AG09309 (cell line): ENCODE measurements at regions not wholly inside any gene's neighbourhood (a gene's known extent, or its start where the extent isn't known, plus 50 kb on each side); places are given as distances from the start of the nearest gene placed in this dataset.

Source experiments
- DNase-seq: peaks from one replicate; pipeline ENCODE4 v3.0.0-alpha.2; 2010; ENCODE audit warnings: low read depth
- H3K4me3 ChIP-seq: 2 replicates; pipeline ENCODE4 v1.5.1; 2011; ENCODE audit warnings: mild to moderate bottlenecking, low read depth, low read length, moderate library complexity; ENCODE audit not compliant: control insufficient read depth
- TF ChIP-seq, protein P1 (sequence below): IDR thresholded peaks from 2 replicates; pipeline ENCODE4 v1.5.1; 2011; ENCODE audit warnings: mild to moderate bottlenecking, low read depth, low read length, inconsistent platforms; ENCODE audit not compliant: insufficient read depth, control insufficient read depth; ENCODE audit errors: missing control alignments

DNA sequence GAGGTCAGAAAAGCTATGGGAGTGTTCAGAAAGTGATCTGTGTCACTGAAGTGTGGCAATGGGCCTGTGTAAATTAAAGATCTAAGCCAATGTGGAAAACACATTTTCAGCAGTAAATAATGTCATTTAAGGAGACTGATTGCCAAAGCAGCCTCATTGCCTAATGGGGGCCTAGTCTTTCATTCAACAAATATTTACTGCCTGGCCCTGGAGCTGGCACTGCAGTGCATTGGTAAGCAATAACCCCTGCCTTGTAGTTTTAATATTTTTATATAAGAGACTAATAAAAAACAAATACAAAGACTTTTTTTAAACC lies 326.6 kb downstream of the BTG1 start:
- TF ChIP-seq, protein P1, sequence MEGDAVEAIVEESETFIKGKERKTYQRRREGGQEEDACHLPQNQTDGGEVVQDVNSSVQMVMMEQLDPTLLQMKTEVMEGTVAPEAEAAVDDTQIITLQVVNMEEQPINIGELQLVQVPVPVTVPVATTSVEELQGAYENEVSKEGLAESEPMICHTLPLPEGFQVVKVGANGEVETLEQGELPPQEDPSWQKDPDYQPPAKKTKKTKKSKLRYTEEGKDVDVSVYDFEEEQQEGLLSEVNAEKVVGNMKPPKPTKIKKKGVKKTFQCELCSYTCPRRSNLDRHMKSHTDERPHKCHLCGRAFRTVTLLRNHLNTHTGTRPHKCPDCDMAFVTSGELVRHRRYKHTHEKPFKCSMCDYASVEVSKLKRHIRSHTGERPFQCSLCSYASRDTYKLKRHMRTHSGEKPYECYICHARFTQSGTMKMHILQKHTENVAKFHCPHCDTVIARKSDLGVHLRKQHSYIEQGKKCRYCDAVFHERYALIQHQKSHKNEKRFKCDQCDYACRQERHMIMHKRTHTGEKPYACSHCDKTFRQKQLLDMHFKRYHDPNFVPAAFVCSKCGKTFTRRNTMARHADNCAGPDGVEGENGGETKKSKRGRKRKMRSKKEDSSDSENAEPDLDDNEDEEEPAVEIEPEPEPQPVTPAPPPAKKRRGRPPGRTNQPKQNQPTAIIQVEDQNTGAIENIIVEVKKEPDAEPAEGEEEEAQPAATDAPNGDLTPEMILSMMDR = no peak
- no peak for DNase-seq
- no peak overlapping the region for H3K4me3 ChIP-seq

DNA sequence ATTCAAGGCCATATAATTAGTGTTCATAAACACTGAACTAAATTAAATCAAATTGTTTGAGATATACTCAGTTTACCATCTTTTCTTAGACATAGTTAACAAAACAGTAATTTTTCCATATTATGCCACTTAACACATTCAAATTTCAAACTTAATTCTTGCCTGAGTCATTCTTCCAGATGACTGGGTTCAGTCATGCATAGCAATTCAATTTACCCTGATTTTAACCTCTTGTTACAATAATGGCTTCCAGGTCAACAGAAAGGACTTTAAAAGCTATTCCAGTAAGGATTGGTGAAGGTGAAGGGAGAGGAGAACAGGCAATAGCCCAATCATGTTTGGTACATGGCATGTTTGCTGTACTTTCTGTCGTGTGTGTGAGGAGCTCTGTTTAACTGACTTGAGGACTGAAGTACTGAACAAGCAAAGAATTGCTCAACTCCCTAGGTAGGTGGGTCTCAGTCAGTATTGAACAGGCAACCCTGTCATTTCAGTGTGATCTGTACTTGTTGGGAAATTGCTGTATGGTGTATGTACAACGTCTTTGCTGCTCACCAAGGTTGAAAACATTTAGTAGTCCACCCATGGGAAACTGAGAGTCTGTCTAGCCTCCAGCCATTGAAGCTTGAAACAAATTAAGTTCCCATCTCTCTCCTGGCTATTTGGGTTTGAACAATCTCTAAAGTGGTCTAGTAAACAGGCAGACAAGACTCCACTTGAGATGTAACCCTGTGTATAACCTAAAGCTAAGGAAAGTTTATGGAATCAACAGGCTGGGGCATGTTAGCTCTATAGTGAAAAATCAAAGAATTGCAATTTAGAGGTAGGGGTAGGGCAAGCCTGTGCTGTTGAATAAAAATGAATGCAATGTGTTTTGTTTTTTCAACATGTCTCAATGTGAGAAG lies 327.2 kb downstream of the BTG1 start:
- TF ChIP-seq, protein P1 = no peak
- DNase-seq = no peak
- H3K4me3 ChIP-seq = no peak overlapping the region

DNA sequence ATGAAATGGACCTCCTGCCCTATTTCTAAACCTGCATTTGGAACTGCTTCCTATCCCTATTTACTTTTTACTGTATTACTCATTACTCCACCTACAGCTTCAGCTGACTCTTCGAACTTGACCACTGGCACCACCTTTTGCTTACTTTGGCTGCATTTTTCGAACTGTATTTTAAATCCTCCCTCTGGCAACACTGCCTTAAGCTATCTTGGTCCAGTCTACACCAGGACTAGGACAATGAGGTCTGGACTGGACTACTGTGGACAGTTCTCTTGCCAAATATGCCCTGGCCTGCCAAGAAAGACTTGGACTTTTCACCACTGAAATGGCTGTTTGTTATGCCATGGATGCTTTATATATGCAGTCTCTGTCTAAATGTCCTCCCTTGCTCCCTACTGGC lies 328.1 kb downstream of the BTG1 start:
- no peak for DNase-seq
- no peak overlapping the region for H3K4me3 ChIP-seq
- TF ChIP-seq, protein P1 = no peak

DNA sequence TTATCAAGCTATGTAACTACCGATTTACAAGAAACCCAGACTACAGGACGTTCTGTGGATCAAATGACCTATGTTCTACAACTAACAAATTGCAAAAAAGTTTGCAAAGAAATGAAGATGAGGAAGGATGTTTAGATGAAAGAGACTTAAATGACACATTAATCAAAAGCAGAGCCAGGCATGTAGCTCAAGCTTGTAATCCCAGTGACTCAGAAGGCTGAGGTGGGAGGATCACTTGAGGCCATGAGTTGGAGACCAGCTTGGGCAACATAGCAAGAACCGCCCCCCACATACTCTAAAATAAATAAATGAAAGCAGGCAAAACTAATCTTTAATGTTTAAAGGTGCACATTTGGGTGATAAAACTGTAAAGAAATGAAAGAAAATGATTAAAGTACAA lies 331.9 kb downstream of the BTG1 start:
- peak; percentile 11 for DNase-seq
- no peak overlapping the region for H3K4me3 ChIP-seq
- TF ChIP-seq, protein P1 = no peak

DNA sequence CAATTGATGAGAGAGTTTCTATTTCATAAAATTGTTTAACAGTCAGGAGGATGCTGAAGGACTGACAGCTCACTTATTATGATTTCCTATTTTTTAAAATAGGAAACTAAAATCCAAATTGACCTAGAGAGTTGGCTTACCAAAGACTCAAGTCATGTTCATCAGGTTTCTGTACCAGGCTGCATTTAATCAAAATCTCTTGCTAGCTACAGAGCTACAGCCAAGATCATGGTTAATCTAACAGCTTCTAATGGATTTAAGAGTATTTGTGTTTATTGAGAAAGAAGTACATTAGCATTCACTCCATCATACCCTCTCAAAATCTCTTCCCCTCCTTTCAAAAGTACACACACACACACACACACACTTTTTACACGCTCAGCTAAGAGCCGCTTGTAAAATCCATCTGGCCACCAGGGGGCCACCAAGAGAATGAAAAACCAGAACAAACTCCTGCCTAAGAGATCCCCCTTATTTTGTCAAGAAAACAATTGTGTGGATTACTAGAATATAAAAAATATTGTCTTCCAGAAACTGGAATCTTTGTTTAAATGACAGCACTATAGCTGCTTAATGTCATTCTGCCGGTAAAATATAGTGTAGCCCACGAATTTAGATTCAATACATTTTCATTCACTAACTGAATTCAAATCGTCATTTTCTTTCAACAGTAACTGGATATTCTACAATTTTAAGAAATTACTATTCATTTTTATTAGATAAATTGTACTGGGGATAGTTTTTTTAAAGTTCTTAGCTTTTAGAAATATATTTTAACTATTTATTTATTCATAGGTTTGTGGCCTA lies 334.0 kb downstream of the BTG1 start:
- TF ChIP-seq, protein P1 = peak; percentile 78
- no peak overlapping the region for H3K4me3 ChIP-seq
- DNase-seq = no peak

DNA sequence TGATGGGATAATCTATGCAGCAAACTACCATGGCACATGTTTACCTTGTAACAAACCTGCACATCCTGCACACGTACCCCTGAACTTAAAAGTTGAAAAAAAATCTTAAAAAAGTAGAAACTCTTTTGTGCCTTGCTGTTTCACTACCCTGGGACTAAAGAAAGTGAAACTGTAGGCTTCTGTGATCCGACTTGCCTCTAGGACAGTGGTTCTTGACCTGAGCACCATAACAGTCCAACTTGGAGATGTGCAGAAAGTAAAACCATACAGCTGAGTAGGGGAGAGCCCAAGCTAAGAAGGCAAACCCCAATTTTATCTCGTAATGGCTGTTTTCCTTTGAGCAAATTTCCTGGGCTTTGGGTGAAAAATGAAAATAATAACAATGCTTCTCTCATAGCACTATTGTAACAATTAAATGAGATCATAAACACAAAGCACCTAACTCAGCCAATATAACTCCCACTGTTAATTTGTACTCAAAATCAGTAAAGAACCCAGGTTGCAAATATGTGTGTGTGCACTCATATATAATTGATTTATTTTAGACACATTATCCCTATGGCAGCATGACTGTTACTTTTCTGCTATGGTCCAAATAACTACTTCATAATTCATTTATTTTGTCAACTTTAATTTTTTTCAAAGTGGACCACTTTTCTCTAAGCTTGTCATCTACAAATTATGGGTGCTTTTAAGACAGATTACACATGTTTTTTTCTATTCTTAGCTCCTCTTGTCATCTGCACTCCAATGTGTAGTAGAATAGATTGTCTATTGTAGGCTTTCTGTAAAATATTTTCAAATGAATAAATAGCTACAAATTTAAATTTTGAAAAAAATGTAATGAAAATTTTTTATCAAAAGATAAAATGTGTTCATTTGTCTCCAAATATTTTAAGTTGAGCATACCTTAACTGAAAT lies 334.9 kb downstream of the BTG1 start:
- DNase-seq = no peak
- TF ChIP-seq, protein P1 = no peak
- H3K4me3 ChIP-seq = no peak overlapping the region
